LoVo (cell line): ENCODE measurements at regions not wholly inside any gene's neighbourhood (a gene's known extent, or its start where the extent isn't known, plus 50 kb on each side); places are given as distances from the start of the nearest gene placed in this dataset.

Experiments used
- DNase-seq: peaks from one replicate; pipeline ENCODE4 v3.0.0-alpha.2; 2016; ENCODE audit warnings: low spot score

- DNase-seq = no peak
Measured at GRCh38 chr22:42217752-42218280, 52.6 kb downstream of the TCF20 start.

- DNase-seq = no peak
Measured at GRCh38 chr22:42217019-42217751, 53.3 kb downstream of the TCF20 start.

- no peak for DNase-seq
Measured at GRCh38 chr22:42214633-42215415, 55.6 kb downstream of the TCF20 start.

GRCh38 chr22:42208362-42208761 is 62.1 kb downstream of the TCF20 start:
- no peak for DNase-seq

- no peak for DNase-seq
Measured at GRCh38 chr22:42207918-42208317, 62.5 kb downstream of the TCF20 start.

- no peak for DNase-seq
Measured at GRCh38 chr22:42203609-42204008, 66.8 kb downstream of the TCF20 start.

- no peak for DNase-seq
Measured at GRCh38 chr22:42202669-42203068, 67.8 kb downstream of the TCF20 start.

- DNase-seq = no peak
Measured at GRCh38 chr22:42202048-42202447, 68.4 kb downstream of the TCF20 start.

GRCh38 chr22:42199025-42199424 is 68.4 kb upstream of the CYP2D6 start:
- DNase-seq = no peak

- no peak for DNase-seq
Measured at GRCh38 chr22:42198226-42198625, 67.6 kb upstream of the CYP2D6 start.

- no peak for DNase-seq
Measured at GRCh38 chr22:42196454-42196853, 65.8 kb upstream of the CYP2D6 start.

- no peak for DNase-seq
Measured at GRCh38 chr22:42194953-42195352, 64.3 kb upstream of the CYP2D6 start.

GRCh38 chr22:42194104-42194851 is 63.7 kb upstream of the CYP2D6 start:
- DNase-seq = no peak

GRCh38 chr22:42192547-42192946 is 61.9 kb upstream of the CYP2D6 start:
- DNase-seq = no peak

- DNase-seq = no peak
Measured at GRCh38 chr22:42190274-42190673, 59.7 kb upstream of the CYP2D6 start.

- DNase-seq = no peak
Measured at GRCh38 chr22:42189761-42190160, 59.2 kb upstream of the CYP2D6 start.

GRCh38 chr22:42188808-42189447 is 58.3 kb upstream of the CYP2D6 start:
- DNase-seq = peak; percentile 48

- DNase-seq = no peak
Measured at GRCh38 chr22:42187646-42188045, 57.0 kb upstream of the CYP2D6 start.

GRCh38 chr22:42185915-42186439 is 55.4 kb upstream of the CYP2D6 start:
- DNase-seq = no peak

- no peak for DNase-seq
Measured at GRCh38 chr22:42184852-42185251, 54.2 kb upstream of the CYP2D6 start.

- DNase-seq = peak; percentile 6
Measured at GRCh38 chr22:42183461-42184059, 53.0 kb upstream of the CYP2D6 start.
